ENCODE measurements at regions not wholly inside any gene's neighbourhood (a gene's known extent, or its start where the extent isn't known, plus 50 kb on each side); places are given as distances from the start of the nearest gene placed in this dataset.

DNA sequence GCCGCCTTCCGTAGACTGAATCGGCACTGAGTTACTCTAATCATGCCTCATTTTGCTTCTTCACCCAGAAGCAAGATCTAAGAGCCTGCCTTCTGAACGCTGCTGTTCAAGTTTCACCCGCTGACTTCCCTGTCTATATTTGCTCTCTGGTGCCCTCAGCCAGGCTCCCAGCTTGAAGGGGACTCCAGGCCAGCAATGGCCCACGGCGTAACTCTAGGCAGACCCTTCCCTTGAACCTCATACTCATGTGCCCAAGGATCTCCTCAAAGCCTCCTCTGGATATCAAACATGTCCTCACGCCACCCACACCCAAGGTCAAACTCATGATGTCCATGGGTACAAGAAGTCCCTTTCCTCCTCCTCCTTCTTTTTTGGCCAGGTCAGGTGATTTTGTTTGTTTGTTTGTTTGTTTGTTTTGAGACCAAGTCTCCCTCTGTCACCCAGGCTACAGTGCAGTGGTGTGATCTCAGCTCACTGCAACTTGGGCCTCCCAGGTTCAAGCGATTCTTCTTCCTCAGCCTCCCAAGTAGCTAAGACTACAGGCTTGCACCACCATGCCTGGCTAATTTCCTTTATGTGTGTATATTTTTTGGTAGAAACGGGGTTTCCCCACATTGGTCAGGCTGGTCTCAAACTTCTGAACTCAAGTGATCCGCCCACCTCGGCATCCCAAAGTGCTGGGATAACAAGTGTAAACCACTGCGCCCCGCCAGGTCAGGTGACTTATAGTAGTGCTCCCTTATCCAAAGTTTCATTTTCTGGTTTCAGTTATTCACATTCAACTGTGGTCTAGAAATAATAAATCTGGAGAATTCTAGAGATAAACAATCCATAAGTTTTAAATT is 239.0 kb downstream of the SYK start:
- Histone ChIP-seq H3K36me3 (no peaks in the 10 kb centered on the region), H3K4me1 (peaks cover 0 to 5% of the 10 kb centered on the region in 2 donors), H3K27ac (no peak overlapping the region), H3K9me3 (no peaks in the 10 kb centered on the region), H3K4me3 (no peak overlapping the region), H3K27me3 (no peaks in the 10 kb centered on the region)
- TF ChIP-seq, protein P1, sequence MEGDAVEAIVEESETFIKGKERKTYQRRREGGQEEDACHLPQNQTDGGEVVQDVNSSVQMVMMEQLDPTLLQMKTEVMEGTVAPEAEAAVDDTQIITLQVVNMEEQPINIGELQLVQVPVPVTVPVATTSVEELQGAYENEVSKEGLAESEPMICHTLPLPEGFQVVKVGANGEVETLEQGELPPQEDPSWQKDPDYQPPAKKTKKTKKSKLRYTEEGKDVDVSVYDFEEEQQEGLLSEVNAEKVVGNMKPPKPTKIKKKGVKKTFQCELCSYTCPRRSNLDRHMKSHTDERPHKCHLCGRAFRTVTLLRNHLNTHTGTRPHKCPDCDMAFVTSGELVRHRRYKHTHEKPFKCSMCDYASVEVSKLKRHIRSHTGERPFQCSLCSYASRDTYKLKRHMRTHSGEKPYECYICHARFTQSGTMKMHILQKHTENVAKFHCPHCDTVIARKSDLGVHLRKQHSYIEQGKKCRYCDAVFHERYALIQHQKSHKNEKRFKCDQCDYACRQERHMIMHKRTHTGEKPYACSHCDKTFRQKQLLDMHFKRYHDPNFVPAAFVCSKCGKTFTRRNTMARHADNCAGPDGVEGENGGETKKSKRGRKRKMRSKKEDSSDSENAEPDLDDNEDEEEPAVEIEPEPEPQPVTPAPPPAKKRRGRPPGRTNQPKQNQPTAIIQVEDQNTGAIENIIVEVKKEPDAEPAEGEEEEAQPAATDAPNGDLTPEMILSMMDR (IDR thresholded peaks at IDR 0.05) = no peak
- no peak for TF ChIP-seq POLR2AphosphoS5 (IDR thresholded peaks at IDR 0.05)
- no peak for TF ChIP-seq POLR2A (IDR thresholded peaks at IDR 0.05)
- DNase-seq (ENCODE audit: low spot score in 2 of 2) = no peak
- intact Hi-C loops (cut with DNase I; ENCODE audit: low total_unique reads) = no loop called here

GRCh38 chr9:91042024-91042423 is 240.4 kb downstream of the SYK start:
- no peak overlapping the region for H3K27ac ChIP-seq
- intact Hi-C loops (cut with DNase I; ENCODE audit: low total_unique reads) = no loop called here
- H3K27me3 ChIP-seq = peaks cover 0 to 3% of the 10 kb centered on the region in 2 donors
- no peaks in the 10 kb centered on the region for H3K36me3 ChIP-seq
- TF ChIP-seq, protein P1 (IDR thresholded peaks at IDR 0.05) = no peak
- TF ChIP-seq POLR2A (IDR thresholded peaks at IDR 0.05) = no peak
- TF ChIP-seq POLR2AphosphoS5 (IDR thresholded peaks at IDR 0.05) = no peak
- no peaks in the 10 kb centered on the region for H3K9me3 ChIP-seq
- no peak for DNase-seq (ENCODE audit: low spot score in 2 of 2)
- H3K4me1 ChIP-seq = peaks cover 0 to 3% of the 10 kb centered on the region in 2 donors
- no peak overlapping the region for H3K4me3 ChIP-seq

DNA sequence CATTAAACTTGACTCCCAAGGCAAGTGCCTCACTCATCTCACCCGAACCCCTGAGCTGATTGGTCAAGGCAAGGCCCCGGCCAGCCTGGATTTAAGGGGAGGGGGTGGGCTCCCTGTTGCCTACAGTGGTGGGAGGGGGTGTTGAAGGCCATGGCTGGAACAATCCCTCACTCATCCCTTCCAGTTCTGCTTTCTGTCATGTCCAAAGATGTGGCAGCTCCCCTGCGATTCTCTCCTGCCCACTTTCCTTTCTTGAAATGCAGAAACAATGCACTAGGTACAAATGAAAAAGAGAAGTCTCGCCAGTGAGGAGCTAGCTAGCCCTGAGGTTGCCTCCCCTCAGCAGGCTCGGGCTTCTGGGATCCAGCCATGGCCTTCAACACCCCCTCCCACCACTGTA is 240.9 kb downstream of the SYK start:
- H3K36me3 ChIP-seq = no peaks in the 10 kb centered on the region
- no peak for DNase-seq (ENCODE audit: low spot score in 2 of 2)
- no peaks in the 10 kb centered on the region for H3K9me3 ChIP-seq
- H3K4me1 ChIP-seq = no peaks in the 10 kb centered on the region
- no peak overlapping the region for H3K27ac ChIP-seq
- H3K27me3 ChIP-seq = peaks cover 0 to 3% of the 10 kb centered on the region in 2 donors
- TF ChIP-seq POLR2AphosphoS5 (IDR thresholded peaks at IDR 0.05) (no peak), POLR2A (IDR thresholded peaks at IDR 0.05) (no peak)
- TF ChIP-seq, protein P1 (IDR thresholded peaks at IDR 0.05) = no peak
- H3K4me3 ChIP-seq = no peak overlapping the region
- intact Hi-C loops (cut with DNase I; ENCODE audit: low total_unique reads) = no loop called here

DNA sequence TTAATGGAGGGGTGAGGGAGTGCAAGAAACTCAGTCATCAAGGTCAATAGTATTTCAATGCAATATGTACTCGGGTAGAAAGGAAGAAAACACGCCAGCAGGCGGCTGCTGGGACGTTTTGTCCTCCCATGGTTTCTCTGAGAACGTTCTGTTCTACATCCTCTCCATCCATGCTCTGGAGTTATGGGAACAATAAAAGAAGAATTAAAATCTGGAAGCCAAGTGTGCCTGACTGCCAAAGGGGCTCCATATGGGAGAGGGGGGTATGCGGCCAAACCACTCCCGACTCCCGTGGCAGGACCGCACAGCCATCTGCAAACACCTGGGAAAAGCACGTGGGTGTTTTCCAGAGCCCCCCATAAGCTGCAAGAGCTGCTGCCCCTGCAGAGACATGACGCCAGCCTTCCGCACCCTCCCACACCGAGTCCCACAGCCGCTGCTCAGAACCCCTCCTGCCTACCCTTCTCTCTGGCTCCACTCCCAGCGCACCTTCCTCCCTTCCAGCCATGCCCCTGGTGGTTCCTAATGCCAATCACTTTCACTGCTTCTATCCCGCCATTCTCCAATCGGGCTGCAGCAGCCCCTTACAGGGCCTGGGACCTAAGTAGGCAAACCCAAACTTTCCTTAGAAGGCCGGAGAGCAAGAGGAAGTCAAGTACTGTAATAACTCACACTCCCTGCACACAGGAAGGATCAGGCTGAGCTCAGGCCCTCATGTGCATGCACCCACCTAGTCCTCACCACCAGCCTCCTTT is 241.6 kb downstream of the SYK start:
- no peaks in the 10 kb centered on the region for H3K9me3 ChIP-seq

More for the DNA sequence above, 241.6 kb downstream of the SYK start:
- no peak overlapping the region for H3K27ac ChIP-seq
- no peaks in the 10 kb centered on the region for H3K4me1 ChIP-seq
- no peaks in the 10 kb centered on the region for H3K36me3 ChIP-seq
- H3K27me3 ChIP-seq = peaks cover 0 to 3% of the 10 kb centered on the region in 2 donors
- no peak overlapping the region for H3K4me3 ChIP-seq
- no peak for DNase-seq (ENCODE audit: low spot score in 2 of 2)
- TF ChIP-seq, protein P1 (IDR thresholded peaks at IDR 0.05) = no peak
- TF ChIP-seq POLR2AphosphoS5 (IDR thresholded peaks at IDR 0.05) (no peak), POLR2A (IDR thresholded peaks at IDR 0.05) (no peak)
- intact Hi-C loops (cut with DNase I; ENCODE audit: low total_unique reads) = no loop called here

Data from breast epithelium (tissue), 4 donors.